Adipocyte (in vitro differentiated cells): ENCODE measurements at regions not wholly inside any gene's neighbourhood (a gene's known extent, or its start where the extent isn't known, plus 50 kb on each side); places are given as distances from the start of the nearest gene placed in this dataset.
"Not testable (repeated sequence)": the region's sequence is repeated elsewhere in the genome, so short reads cannot be mapped to it uniquely, and the experiment has no call there.

ENCODE experiments used
- DNase-seq: peaks from one replicate; pipeline ENCODE4 v3.0.0-alpha.2; 2015; ENCODE audit warnings: low read depth
- H3K27me3 ChIP-seq: replicated peaks from 2 replicates; pipeline ENCODE4 v1.7.0; 2013; ENCODE audit warnings: mild to moderate bottlenecking, low read length, moderate library complexity; ENCODE audit not compliant: control insufficient read depth, insufficient read depth
- H3K36me3 ChIP-seq: 2 replicates; pipeline ENCODE4 v1.7.0; 2013; ENCODE audit warnings: low read length, mild to moderate bottlenecking, moderate library complexity; ENCODE audit not compliant: control insufficient read depth, insufficient read depth, severe bottlenecking
- H3K4me1 ChIP-seq: 2 replicates; pipeline ENCODE4 v1.7.0; 2013; ENCODE audit warnings: mild to moderate bottlenecking, low read length, moderate library complexity; ENCODE audit not compliant: control insufficient read depth, insufficient read depth
- H3K4me3 ChIP-seq: 2 replicates; pipeline ENCODE4 v1.7.0; 2013; ENCODE audit warnings: mild to moderate bottlenecking, low read length, moderate library complexity
- H3K9ac ChIP-seq: 2 replicates; pipeline ENCODE4 v1.7.0; 2013; ENCODE audit warnings: mild to moderate bottlenecking, low read length, moderate library complexity
- H3K9me3 ChIP-seq: 2 replicates; pipeline ENCODE4 v1.7.0; 2013; ENCODE audit warnings: mild to moderate bottlenecking, low read length, moderate library complexity; ENCODE audit not compliant: control insufficient read depth

GRCh38 chr20:53735536-53736050, 142.0 kb upstream of the ZNF217 start:
- H3K27me3 ChIP-seq, result no peaks in the 10 kb centered on the region
- peak; percentile 91 for DNase-seq
- H3K36me3 ChIP-seq, result no peaks in the 10 kb centered on the region
- H3K9ac ChIP-seq, result no peak overlapping the region
- H3K4me1 ChIP-seq, result peaks cover 49% of the 10 kb centered on the region
- H3K9me3 ChIP-seq, result no peaks in the 10 kb centered on the region
- H3K4me3 ChIP-seq, result no peak overlapping the region

GRCh38 chr20:53734006-53734688, 140.5 kb upstream of the ZNF217 start:
- H3K9ac ChIP-seq, result no peak overlapping the region
- no peak overlapping the region for H3K4me3 ChIP-seq
- H3K27me3 ChIP-seq, result no peaks in the 10 kb centered on the region
- H3K9me3 ChIP-seq, result no peaks in the 10 kb centered on the region
- no peak for DNase-seq
- H3K36me3 ChIP-seq, result no peaks in the 10 kb centered on the region
- H3K4me1 ChIP-seq, result peaks cover 38% of the 10 kb centered on the region

GRCh38 chr20:53731595-53731994, 138.0 kb upstream of the ZNF217 start:
- H3K9ac ChIP-seq, result no peak overlapping the region
- no peak for DNase-seq
- no peaks in the 10 kb centered on the region for H3K36me3 ChIP-seq
- no peaks in the 10 kb centered on the region for H3K27me3 ChIP-seq
- no peak overlapping the region for H3K4me3 ChIP-seq
- no peaks in the 10 kb centered on the region for H3K9me3 ChIP-seq
- H3K4me1 ChIP-seq, result peaks cover 13% of the 10 kb centered on the region

- no peaks in the 10 kb centered on the region for H3K36me3 ChIP-seq
- H3K27me3 ChIP-seq, result no peaks in the 10 kb centered on the region
- no peak overlapping the region for H3K9ac ChIP-seq
- H3K9me3 ChIP-seq, result no peaks in the 10 kb centered on the region
- no peaks in the 10 kb centered on the region for H3K4me1 ChIP-seq
- H3K4me3 ChIP-seq, result no peak overlapping the region
- DNase-seq, result no peak
These were observed 134.7 kb upstream of the ZNF217 start for GRCh38 chr20:53728359-53728758.

GRCh38 chr20:53727239-53727638, 133.6 kb upstream of the ZNF217 start:
- H3K36me3 ChIP-seq, H3K4me3 ChIP-seq, H3K27me3 ChIP-seq, DNase-seq, H3K4me1 ChIP-seq, H3K9me3 ChIP-seq, H3K9ac ChIP-seq: not testable (repeated sequence)

GRCh38 chr20:53725575-53725970, 131.9 kb upstream of the ZNF217 start:
- no peaks in the 10 kb centered on the region for H3K36me3 ChIP-seq
- H3K4me1 ChIP-seq, result no peaks in the 10 kb centered on the region
- H3K27me3 ChIP-seq, result no peaks in the 10 kb centered on the region
- H3K4me3 ChIP-seq, result no peak overlapping the region
- no peak for DNase-seq
- H3K9ac ChIP-seq, result no peak overlapping the region
- H3K9me3 ChIP-seq, result no peaks in the 10 kb centered on the region

GRCh38 chr20:53723621-53724020, 130.0 kb upstream of the ZNF217 start:
- DNase-seq, result no peak
- Histone ChIP-seq H3K4me3 (no peak overlapping the region), H3K9me3 (no peaks in the 10 kb centered on the region), H3K9ac (no peak overlapping the region), H3K36me3 (no peaks in the 10 kb centered on the region), H3K4me1 (peaks cover 1% of the 10 kb centered on the region), H3K27me3 (no peaks in the 10 kb centered on the region)

- no peak for DNase-seq
- Histone ChIP-seq H3K27me3 (no peaks in the 10 kb centered on the region), H3K4me3 (no peak overlapping the region), H3K9me3 (no peaks in the 10 kb centered on the region), H3K9ac (no peak overlapping the region), H3K4me1 (peaks cover 7% of the 10 kb centered on the region), H3K36me3 (no peaks in the 10 kb centered on the region)
These were observed 129.4 kb upstream of the ZNF217 start for GRCh38 chr20:53723045-53723444.

- Histone ChIP-seq H3K9me3 (no peaks in the 10 kb centered on the region), H3K4me1 (peaks cover 11% of the 10 kb centered on the region), H3K27me3 (no peaks in the 10 kb centered on the region), H3K9ac (no peak overlapping the region), H3K36me3 (no peaks in the 10 kb centered on the region), H3K4me3 (no peak overlapping the region)
- no peak for DNase-seq
These were observed 128.9 kb upstream of the ZNF217 start for GRCh38 chr20:53722515-53723036.

- DNase-seq, H3K4me3 ChIP-seq, H3K9me3 ChIP-seq, H3K36me3 ChIP-seq, H3K9ac ChIP-seq, H3K27me3 ChIP-seq: not testable (repeated sequence)
- H3K4me1 ChIP-seq, result peaks cover 12% of the 10 kb centered on the region
These were observed 127.9 kb upstream of the ZNF217 start for GRCh38 chr20:53721445-53721963.

GRCh38 chr20:53719171-53719803, 125.6 kb upstream of the ZNF217 start:
- H3K36me3 ChIP-seq, H3K9me3 ChIP-seq, H3K9ac ChIP-seq, H3K4me3 ChIP-seq, DNase-seq, H3K27me3 ChIP-seq: not testable (repeated sequence)
- peaks cover 12% of the 10 kb centered on the region for H3K4me1 ChIP-seq
